ENCODE measurements at regions not wholly inside any gene's neighbourhood (a gene's known extent, or its start where the extent isn't known, plus 50 kb on each side); places are given as distances from the start of the nearest gene placed in this dataset.

GRCh38 chr2:41909584-41909983 lies 138.2 kb upstream of the PKDCC start:
- no peak overlapping the region for H3K27ac ChIP-seq

GRCh38 chr2:41910126-41910525 lies 137.7 kb upstream of the PKDCC start:
- H3K27ac ChIP-seq: no peak overlapping the region
- TF ChIP-seq POLR2AphosphoS5 (IDR thresholded peaks at IDR 0.05): no peak
- TF ChIP-seq POLR2A (IDR thresholded peaks at IDR 0.05): no peak
- TF ChIP-seq CTCF (IDR thresholded peaks at IDR 0.05): no peak
- TF ChIP-seq EP300 (IDR thresholded peaks at IDR 0.05): no peak
- H3K4me3 ChIP-seq: no peak overlapping the region
- H3K27me3 ChIP-seq: no peaks in the 10 kb centered on the region
- no peaks in the 10 kb centered on the region for H3K36me3 ChIP-seq
- H3K9me3 ChIP-seq: no peaks in the 10 kb centered on the region
- H3K4me1 ChIP-seq: peaks cover 0 to 14% (median 0%) of the 10 kb centered on the region in 3 donors
- no peak for ATAC-seq
- WGBS, 2 donors (ENCODE audit: low coverage in 1 of 2): 57 to 100% methylated on average over 1 of the region's 1 CpG

More at GRCh38 chr2:41909584-41909983, 138.2 kb upstream of the PKDCC start:
- Histone ChIP-seq H3K36me3 (no peaks in the 10 kb centered on the region), H3K4me3 (no peak overlapping the region), H3K27me3 (no peaks in the 10 kb centered on the region), H3K9me3 (no peaks in the 10 kb centered on the region), H3K4me1 (peaks cover 0 to 14% (median 0%) of the 10 kb centered on the region in 3 donors)
- WGBS, 2 donors (ENCODE audit: low coverage in 1 of 2): 65 to 71% methylated on average over 2 to 4 of the region's 4 CpGs
- ATAC-seq: no peak
- TF ChIP-seq POLR2A (IDR thresholded peaks at IDR 0.05) (no peak), EP300 (IDR thresholded peaks at IDR 0.05) (no peak), CTCF (IDR thresholded peaks at IDR 0.05) (no peak), POLR2AphosphoS5 (IDR thresholded peaks at IDR 0.05) (no peak)

- Histone ChIP-seq H3K9me3 (no peaks in the 10 kb centered on the region), H3K4me1 (peaks cover 0 to 14% (median 0%) of the 10 kb centered on the region in 3 donors), H3K27me3 (no peaks in the 10 kb centered on the region), H3K4me3 (no peak overlapping the region), H3K27ac (no peak overlapping the region), H3K36me3 (no peaks in the 10 kb centered on the region)
- 90 to 100% methylated on average over 1 to 3 of the region's 3 CpGs for WGBS, 2 donors (ENCODE audit: low coverage in 1 of 2)
- no peak for ATAC-seq
- TF ChIP-seq POLR2A (IDR thresholded peaks at IDR 0.05) (no peak), POLR2AphosphoS5 (IDR thresholded peaks at IDR 0.05) (no peak), EP300 (IDR thresholded peaks at IDR 0.05) (no peak), CTCF (IDR thresholded peaks at IDR 0.05) (no peak)
These were observed 136.8 kb upstream of the PKDCC start for GRCh38 chr2:41911033-41911432.

- Histone ChIP-seq H3K27ac (no peak overlapping the region), H3K27me3 (no peaks in the 10 kb centered on the region), H3K36me3 (no peaks in the 10 kb centered on the region), H3K4me1 (peaks cover 0 to 14% (median 0%) of the 10 kb centered on the region in 3 donors), H3K4me3 (no peak overlapping the region), H3K9me3 (no peaks in the 10 kb centered on the region)
- 45 to 68% methylated on average over 3 of the region's 3 CpGs for WGBS, 2 donors (ENCODE audit: low coverage in 1 of 2)
- TF ChIP-seq POLR2AphosphoS5 (IDR thresholded peaks at IDR 0.05): peak; percentile 45
- no peak for TF ChIP-seq POLR2A (IDR thresholded peaks at IDR 0.05)
- ATAC-seq: peak; percentile 68
These were observed 135.5 kb upstream of the PKDCC start for GRCh38 chr2:41912337-41912736.

GRCh38 chr2:41912776-41913175 lies 135.0 kb upstream of the PKDCC start:
- Histone ChIP-seq H3K27me3 (no peaks in the 10 kb centered on the region), H3K9me3 (no peaks in the 10 kb centered on the region), H3K27ac (no peak overlapping the region), H3K4me1 (peaks cover 0 to 14% (median 0%) of the 10 kb centered on the region in 3 donors), H3K36me3 (no peaks in the 10 kb centered on the region), H3K4me3 (no peak overlapping the region)
- no peak for ATAC-seq
- no peak for TF ChIP-seq POLR2AphosphoS5 (IDR thresholded peaks at IDR 0.05)
- TF ChIP-seq EP300 (IDR thresholded peaks at IDR 0.05): no peak
- no peak for TF ChIP-seq POLR2A (IDR thresholded peaks at IDR 0.05)
- no peak for TF ChIP-seq CTCF (IDR thresholded peaks at IDR 0.05)
- WGBS, 2 donors (ENCODE audit: low coverage in 1 of 2): 65 to 82% methylated on average over 2 of the region's 2 CpGs
